Loucy (cell line): ENCODE measurements at regions not wholly inside any gene's neighbourhood (a gene's known extent, or its start where the extent isn't known, plus 50 kb on each side); places are given as distances from the start of the nearest gene placed in this dataset.

Experiments used
- EZH2phosphoT487 ChIP-seq: fragments of 200-600 bp; IDR thresholded peaks from 2 replicates; pipeline ENCODE4 v1.6.1; 2018; ENCODE audit warnings: antibody characterized with exemption, mild to moderate bottlenecking, moderate library complexity, borderline replicate concordance
- TF ChIP-seq, protein P1 (sequence below): fragments of 200-600 bp; sonication (generic); conservative IDR thresholded peaks from 2 replicates; pipeline ENCODE4 v1.5.1; 2014; ENCODE audit warnings: mild to moderate bottlenecking, antibody characterized with exemption, low read length

DNA sequence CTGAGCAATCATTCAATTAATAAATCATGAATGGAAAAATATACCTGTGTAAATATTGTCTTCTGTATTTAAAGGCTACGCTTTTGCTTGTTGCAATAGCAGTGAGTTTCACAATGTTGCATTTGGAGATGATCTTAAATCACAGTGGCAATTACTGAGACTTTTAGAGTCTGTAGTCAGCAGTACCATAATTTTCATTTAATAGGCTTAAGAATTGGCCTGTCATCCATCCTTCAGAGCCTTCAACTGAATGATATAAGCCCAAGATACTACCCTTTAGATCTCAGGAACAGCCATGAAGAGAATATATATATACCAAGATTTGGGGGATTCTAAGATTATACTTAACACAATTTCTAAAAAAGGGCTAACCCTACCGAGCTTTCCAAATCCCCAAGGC lies 458.1 kb downstream of the GBE1 start:
- TF ChIP-seq, protein P1, sequence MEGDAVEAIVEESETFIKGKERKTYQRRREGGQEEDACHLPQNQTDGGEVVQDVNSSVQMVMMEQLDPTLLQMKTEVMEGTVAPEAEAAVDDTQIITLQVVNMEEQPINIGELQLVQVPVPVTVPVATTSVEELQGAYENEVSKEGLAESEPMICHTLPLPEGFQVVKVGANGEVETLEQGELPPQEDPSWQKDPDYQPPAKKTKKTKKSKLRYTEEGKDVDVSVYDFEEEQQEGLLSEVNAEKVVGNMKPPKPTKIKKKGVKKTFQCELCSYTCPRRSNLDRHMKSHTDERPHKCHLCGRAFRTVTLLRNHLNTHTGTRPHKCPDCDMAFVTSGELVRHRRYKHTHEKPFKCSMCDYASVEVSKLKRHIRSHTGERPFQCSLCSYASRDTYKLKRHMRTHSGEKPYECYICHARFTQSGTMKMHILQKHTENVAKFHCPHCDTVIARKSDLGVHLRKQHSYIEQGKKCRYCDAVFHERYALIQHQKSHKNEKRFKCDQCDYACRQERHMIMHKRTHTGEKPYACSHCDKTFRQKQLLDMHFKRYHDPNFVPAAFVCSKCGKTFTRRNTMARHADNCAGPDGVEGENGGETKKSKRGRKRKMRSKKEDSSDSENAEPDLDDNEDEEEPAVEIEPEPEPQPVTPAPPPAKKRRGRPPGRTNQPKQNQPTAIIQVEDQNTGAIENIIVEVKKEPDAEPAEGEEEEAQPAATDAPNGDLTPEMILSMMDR = no peak
- no peak for TF ChIP-seq EZH2phosphoT487
